Smooth muscle cell (in vitro differentiated cells): ENCODE measurements at regions not wholly inside any gene's neighbourhood (a gene's known extent, or its start where the extent isn't known, plus 50 kb on each side); places are given as distances from the start of the nearest gene placed in this dataset.

Experiments used
- DNase-seq: peaks from one replicate; lab custom pipeline; 2025; ENCODE audit not compliant: unreplicated experiment; lab: John Stamatoyannopoulos, UW
- H2AFZ ChIP-seq: fragments of 200-600 bp; sonication (generic); 2 replicates; pipeline ENCODE4 v1.6.0; 2016; ENCODE audit warnings: antibody characterized with exemption, low read depth, mild to moderate bottlenecking
- H3F3A ChIP-seq: fragments of 200-600 bp; sonication (generic); 2 replicates; pipeline ENCODE4 v1.6.0; 2017; ENCODE audit warnings: antibody characterized with exemption, low read depth
- H3K27ac ChIP-seq: fragments of 200-600 bp; sonication (generic); 2 replicates; pipeline ENCODE4 v1.5.1; 2016; ENCODE audit warnings: low read depth, mild to moderate bottlenecking
- H3K27me3 ChIP-seq: fragments of 200-600 bp; sonication (generic); 2 replicates; pipeline ENCODE4 v1.6.1; 2016; ENCODE audit warnings: low read depth, mild to moderate bottlenecking
- H3K36me3 ChIP-seq: fragments of 200-600 bp; sonication (generic); 2 replicates; pipeline ENCODE4 v1.5.1; 2016; ENCODE audit warnings: low read depth
- H3K4me1 ChIP-seq: fragments of 200-600 bp; sonication (generic); 2 replicates; pipeline ENCODE4 v1.5.1; 2016; ENCODE audit warnings: low read depth
- H3K4me2 ChIP-seq: fragments of 200-600 bp; sonication (generic); 2 replicates; pipeline ENCODE4 v1.6.0; 2016; ENCODE audit warnings: mild to moderate bottlenecking
- H3K4me3 ChIP-seq: fragments of 200-600 bp; sonication (generic); 2 replicates; pipeline ENCODE4 v1.5.1; 2016; ENCODE audit warnings: mild to moderate bottlenecking
- H3K79me2 ChIP-seq: fragments of 200-600 bp; sonication (generic); 2 replicates; pipeline ENCODE4 v1.6.0; 2016; ENCODE audit warnings: low read depth, mild to moderate bottlenecking
- H3K9ac ChIP-seq: fragments of 200-600 bp; sonication (generic); 2 replicates; pipeline ENCODE4 v1.6.0; 2016; ENCODE audit warnings: low read depth
- H3K9me3 ChIP-seq: fragments of 200-600 bp; sonication (generic); replicated peaks from 2 replicates; pipeline ENCODE4 v1.5.1; 2016; ENCODE audit warnings: low read depth
- H4K20me1 ChIP-seq: fragments of 200-600 bp; sonication (generic); 2 replicates; pipeline ENCODE4 v1.6.0; 2016; ENCODE audit warnings: low read depth
- WGBS: methylation state at CpG from one replicate; pipeline ENCODE4 v1.1.7; 2016; ENCODE audit warnings: low lambda C conversion rate; 5-methylcytosine and 5-hydroxymethylcytosine counted together
- TF ChIP-seq, protein P1 (sequence below): fragments of 200-600 bp; sonication (generic); IDR thresholded peaks from 2 replicates; pipeline ENCODE4 v1.5.1; 2017; ENCODE audit warnings: borderline replicate concordance, mild to moderate bottlenecking, antibody characterized with exemption; ENCODE audit not compliant: insufficient read depth, poor library complexity, severe bottlenecking

DNA sequence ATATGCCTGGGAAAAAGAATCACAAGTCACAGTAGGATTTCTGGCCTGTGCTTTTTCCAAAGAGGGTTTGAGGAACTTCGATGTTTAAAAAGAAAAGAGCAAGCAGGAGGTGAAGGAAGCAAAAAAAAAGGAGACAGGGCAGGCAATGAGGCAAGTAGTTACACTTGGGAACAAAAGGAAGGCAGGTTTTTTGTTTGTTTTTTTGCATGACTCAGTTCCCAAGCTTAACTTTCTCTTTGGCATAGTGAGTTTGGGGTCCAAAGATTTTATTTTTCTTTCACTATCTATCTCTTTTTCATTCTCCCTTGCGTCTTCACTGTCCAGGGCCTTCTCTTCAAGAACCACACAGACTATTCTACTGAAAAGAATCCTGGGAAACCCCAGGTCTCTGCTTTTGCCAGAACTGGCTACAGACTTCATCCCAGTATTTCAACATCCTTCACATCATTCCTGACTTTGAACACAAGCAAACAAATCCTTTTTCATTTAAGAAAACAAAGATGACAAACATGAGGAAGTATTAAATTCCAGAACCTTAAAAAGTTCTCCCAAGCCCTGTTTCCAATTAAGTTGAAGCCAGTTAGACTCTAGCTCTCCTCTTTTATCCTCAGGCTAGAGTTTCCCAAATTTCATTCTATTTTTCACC is 210.7 kb upstream of the RND3 start:
- no peak overlapping the region for H3K4me3 ChIP-seq
- H3F3A ChIP-seq, result no peaks in the 10 kb centered on the region
- no peak for DNase-seq
- H3K36me3 ChIP-seq, result no peaks in the 10 kb centered on the region
- 84% methylated on average over 2 of the region's 2 CpGs for WGBS
- no peak overlapping the region for H3K9ac ChIP-seq
- H3K9me3 ChIP-seq, result no peaks in the 10 kb centered on the region
- H2AFZ ChIP-seq, result peak overlapping the region; percentile 84
- TF ChIP-seq, protein P1, sequence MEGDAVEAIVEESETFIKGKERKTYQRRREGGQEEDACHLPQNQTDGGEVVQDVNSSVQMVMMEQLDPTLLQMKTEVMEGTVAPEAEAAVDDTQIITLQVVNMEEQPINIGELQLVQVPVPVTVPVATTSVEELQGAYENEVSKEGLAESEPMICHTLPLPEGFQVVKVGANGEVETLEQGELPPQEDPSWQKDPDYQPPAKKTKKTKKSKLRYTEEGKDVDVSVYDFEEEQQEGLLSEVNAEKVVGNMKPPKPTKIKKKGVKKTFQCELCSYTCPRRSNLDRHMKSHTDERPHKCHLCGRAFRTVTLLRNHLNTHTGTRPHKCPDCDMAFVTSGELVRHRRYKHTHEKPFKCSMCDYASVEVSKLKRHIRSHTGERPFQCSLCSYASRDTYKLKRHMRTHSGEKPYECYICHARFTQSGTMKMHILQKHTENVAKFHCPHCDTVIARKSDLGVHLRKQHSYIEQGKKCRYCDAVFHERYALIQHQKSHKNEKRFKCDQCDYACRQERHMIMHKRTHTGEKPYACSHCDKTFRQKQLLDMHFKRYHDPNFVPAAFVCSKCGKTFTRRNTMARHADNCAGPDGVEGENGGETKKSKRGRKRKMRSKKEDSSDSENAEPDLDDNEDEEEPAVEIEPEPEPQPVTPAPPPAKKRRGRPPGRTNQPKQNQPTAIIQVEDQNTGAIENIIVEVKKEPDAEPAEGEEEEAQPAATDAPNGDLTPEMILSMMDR, result no peak
- H3K27me3 ChIP-seq, result no peaks in the 10 kb centered on the region
- H3K27ac ChIP-seq, result peak overlapping the region; percentile 37
- no peaks in the 10 kb centered on the region for H3K4me1 ChIP-seq
- no peaks in the 10 kb centered on the region for H4K20me1 ChIP-seq
- no peak overlapping the region for H3K4me2 ChIP-seq
- no peaks in the 10 kb centered on the region for H3K79me2 ChIP-seq

DNA sequence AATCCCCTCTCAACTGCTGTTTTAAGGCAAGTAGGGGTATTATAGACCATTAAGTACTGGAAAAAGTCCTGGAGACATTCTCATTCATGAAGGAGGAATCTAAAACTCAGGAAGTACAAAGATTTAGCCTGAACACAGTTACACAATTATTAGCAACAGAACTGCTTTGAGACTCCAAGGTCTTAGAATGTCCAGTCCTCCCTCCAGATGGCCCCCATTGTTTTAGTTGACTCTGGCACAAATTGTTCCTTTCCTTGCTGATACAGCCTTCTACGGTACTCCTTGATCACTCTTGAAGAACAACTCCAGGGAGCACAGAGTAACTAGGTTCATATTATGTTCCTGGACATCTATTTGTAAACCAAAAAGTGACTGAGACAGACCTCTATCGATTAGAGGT is 210.1 kb upstream of the RND3 start:
- TF ChIP-seq, protein P1, result no peak
- H2AFZ ChIP-seq, result peak overlapping the region; percentile 84
- H3K27me3 ChIP-seq, result no peaks in the 10 kb centered on the region
- no peaks in the 10 kb centered on the region for H3K36me3 ChIP-seq
- no peak for DNase-seq
- H3K9ac ChIP-seq, result no peak overlapping the region
- no peaks in the 10 kb centered on the region for H3K9me3 ChIP-seq
- H3K4me1 ChIP-seq, result no peaks in the 10 kb centered on the region
- H3K4me2 ChIP-seq, result no peak overlapping the region
- WGBS, result 71% methylated on average over 2 of the region's 2 CpGs
- no peaks in the 10 kb centered on the region for H3K79me2 ChIP-seq
- H4K20me1 ChIP-seq, result no peaks in the 10 kb centered on the region
- peak overlapping the region; percentile 37 for H3K27ac ChIP-seq
- no peak overlapping the region for H3K4me3 ChIP-seq
- no peaks in the 10 kb centered on the region for H3F3A ChIP-seq

DNA sequence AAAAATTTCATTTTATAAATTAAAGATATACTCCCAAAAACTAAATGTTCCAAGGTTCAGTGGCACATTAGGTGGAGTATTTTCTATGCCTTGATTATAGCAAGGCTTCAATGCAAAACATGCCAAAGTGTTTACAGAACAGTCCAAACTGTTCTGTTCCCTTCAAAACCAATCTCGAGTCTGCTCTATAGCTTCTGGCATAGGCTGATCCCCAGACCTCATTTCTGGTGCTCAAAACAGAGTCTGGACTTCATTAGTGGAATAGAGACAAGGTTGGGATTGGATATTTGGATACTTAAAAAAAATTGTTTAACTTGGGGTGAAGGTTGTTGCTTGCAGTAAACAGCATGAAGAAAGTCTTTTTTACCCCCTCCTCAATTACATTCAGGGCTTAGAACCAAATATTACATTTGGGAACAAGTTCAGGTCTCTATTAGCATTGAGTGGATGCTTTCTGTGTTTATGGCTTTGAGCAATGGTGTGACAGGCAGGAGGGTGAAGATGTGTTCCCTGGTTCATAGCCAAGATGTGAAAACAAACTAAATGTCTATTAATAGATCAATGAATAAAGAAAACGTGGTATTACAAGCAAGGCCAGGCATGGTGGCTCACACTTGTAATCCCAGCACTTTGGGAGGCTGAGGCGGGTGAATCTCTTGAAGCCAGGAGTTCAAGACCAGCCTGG is 208.1 kb upstream of the RND3 start:
- no peaks in the 10 kb centered on the region for H3K4me1 ChIP-seq
- no peaks in the 10 kb centered on the region for H3K27me3 ChIP-seq
- no peak overlapping the region for H3K27ac ChIP-seq
- TF ChIP-seq, protein P1, result no peak
- no peak overlapping the region for H2AFZ ChIP-seq
- DNase-seq, result no peak
- WGBS, result 89% methylated on average over 3 of the region's 3 CpGs
- H3K36me3 ChIP-seq, result no peaks in the 10 kb centered on the region
- H3F3A ChIP-seq, result no peaks in the 10 kb centered on the region
- H3K9me3 ChIP-seq, result no peaks in the 10 kb centered on the region
- H3K9ac ChIP-seq, result no peak overlapping the region
- no peak overlapping the region for H3K4me2 ChIP-seq
- no peaks in the 10 kb centered on the region for H3K79me2 ChIP-seq
- no peaks in the 10 kb centered on the region for H4K20me1 ChIP-seq
- no peak overlapping the region for H3K4me3 ChIP-seq

DNA sequence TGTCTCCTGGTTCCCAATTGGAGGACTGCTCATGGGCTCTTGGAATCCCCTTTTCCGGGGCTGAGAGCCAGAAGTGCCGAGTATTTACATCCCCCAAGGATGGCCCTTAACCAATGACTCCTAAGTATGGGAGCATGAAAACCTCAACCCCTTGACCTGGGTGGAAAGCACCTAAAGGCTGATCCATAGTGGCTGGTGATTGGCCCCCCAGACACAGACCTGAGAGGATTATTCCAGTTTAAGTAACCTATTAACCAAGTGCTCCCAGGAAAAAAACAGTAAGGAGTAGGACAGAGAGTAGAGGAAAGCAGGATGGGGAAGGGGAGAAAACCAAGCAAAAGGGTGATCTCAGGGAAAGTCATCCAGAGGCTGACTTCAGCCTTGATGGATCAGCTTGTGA is 206.1 kb upstream of the RND3 start:
- Histone ChIP-seq H4K20me1 (no peaks in the 10 kb centered on the region), H3K9ac (no peak overlapping the region), H3K9me3 (no peaks in the 10 kb centered on the region), H3F3A (no peaks in the 10 kb centered on the region), H3K4me2 (no peak overlapping the region), H2AFZ (no peak overlapping the region), H3K79me2 (no peaks in the 10 kb centered on the region), H3K36me3 (no peaks in the 10 kb centered on the region), H3K4me1 (no peaks in the 10 kb centered on the region), H3K27me3 (no peaks in the 10 kb centered on the region), H3K27ac (no peak overlapping the region), H3K4me3 (no peak overlapping the region)
- no peak for DNase-seq
- TF ChIP-seq, protein P1, result no peak
- WGBS, result 98% methylated on average over 2 of the region's 2 CpGs
